CD14-positive monocyte (primary cell): ENCODE measurements at regions not wholly inside any gene's neighbourhood (a gene's known extent, or its start where the extent isn't known, plus 50 kb on each side); places are given as distances from the start of the nearest gene placed in this dataset.

Experiments used
- DNase-seq, 3 donors: peaks; one replicate each; pipeline ENCODE4 v3.0.0-alpha.2; 2011 to 2022
- H2AFZ ChIP-seq: 2 replicates; pipeline ENCODE4 v1.6.0; 2012; ENCODE audit warnings: mild to moderate bottlenecking, low read depth, low read length, inconsistent platforms; ENCODE audit not compliant: insufficient read depth, poor library complexity, severe bottlenecking
- H3K27ac ChIP-seq, 2 donors: 1 replicate in 1 of 2; 2 replicates in 1 of 2; pipeline ENCODE4 v1.5.1; 2012 to 2013; ENCODE audit warnings: low read length in 2 of 2, control low read depth in 1 of 2, inconsistent platforms in 1 of 2, low read depth in 1 of 2, mild to moderate bottlenecking in 1 of 2
- H3K27me3 ChIP-seq, 2 donors: one replicate each; pipeline versions ENCODE4 v1.6.0 to v1.6.1; 2011 to 2013; ENCODE audit warnings: low read length in 2 of 2; ENCODE audit not compliant: control insufficient read depth in 2 of 2, insufficient read depth in 2 of 2
- H3K36me3 ChIP-seq, 2 donors: replicated peaks in 1 of 2; 1 replicate in 1 of 2; 2 replicates in 1 of 2; pipeline versions ENCODE4 v1.5.1 to v1.6.1; 2012 to 2013; ENCODE audit warnings: low read length in 2 of 2, control low read depth in 1 of 2, inconsistent platforms in 1 of 2, mild to moderate bottlenecking in 1 of 2; ENCODE audit not compliant: insufficient read depth in 2 of 2, control insufficient read depth in 1 of 2
- H3K4me1 ChIP-seq, 2 donors: 1 replicate in 1 of 2; 2 replicates in 1 of 2; pipeline versions ENCODE4 v1.5.1 to v1.6.1; 2012 to 2013; ENCODE audit warnings: low read length in 2 of 2, control low read depth in 1 of 2, inconsistent platforms in 1 of 2, mild to moderate bottlenecking in 1 of 2, moderate library complexity in 1 of 2; ENCODE audit not compliant: insufficient read depth in 2 of 2, control insufficient read depth in 1 of 2
- H3K4me2 ChIP-seq: replicated peaks from 2 replicates; pipeline ENCODE3; 2012; ENCODE audit warnings: low read length, moderate library complexity, mild to moderate bottlenecking; ENCODE audit not compliant: poor library complexity, severe bottlenecking; ENCODE audit errors: extremely low read depth
- H3K4me3 ChIP-seq, 3 experiments: fragments of 200-600 bp in 1 of 3; sonication (generic) in 1 of 3; replicated peaks in 1 of 3; 1 replicate in 2 of 3; 2 replicates in 1 of 3; pipeline ENCODE4 v1.5.1; 2011 to 2013; ENCODE audit warnings: low read length in 3 of 3, mild to moderate bottlenecking in 3 of 3, control low read depth in 2 of 3, low read depth in 2 of 3, inconsistent platforms in 1 of 3, moderate library complexity in 1 of 3
- H3K79me2 ChIP-seq: 2 replicates; pipeline ENCODE4 v1.6.0; 2012; ENCODE audit warnings: mild to moderate bottlenecking, control low read depth, inconsistent platforms, low read length, moderate library complexity; ENCODE audit not compliant: insufficient read depth
- H3K9ac ChIP-seq: 2 replicates; pipeline ENCODE4 v1.6.0; 2017; ENCODE audit warnings: low read length, mild to moderate bottlenecking; ENCODE audit not compliant: insufficient read depth, poor library complexity, severe bottlenecking
- H3K9me3 ChIP-seq, 2 donors: replicated peaks in 1 of 2; 1 replicate in 1 of 2; 2 replicates in 1 of 2; pipeline versions ENCODE4 v1.5.1 to v1.6.1; 2012 to 2013; ENCODE audit warnings: low read length in 2 of 2, control low read depth in 1 of 2; ENCODE audit not compliant: control insufficient read depth in 1 of 2, insufficient read depth in 1 of 2
- H4K20me1 ChIP-seq: 2 replicates; pipeline ENCODE4 v1.6.0; 2012; ENCODE audit warnings: mild to moderate bottlenecking, low read length, control low read depth, moderate library complexity; ENCODE audit not compliant: insufficient read depth
- H3K27ac Mint-ChIP-seq, 7 donors: one replicate each; pipeline ENCODE4 v1.8.0; 2020; ENCODE audit warnings: mild to moderate bottlenecking in 7 of 7, mixed read lengths in 7 of 7, moderate library complexity in 6 of 7, inconsistent platforms in 2 of 7
- H3K27me3 Mint-ChIP-seq, 3 donors: one replicate each; pipeline ENCODE4 v1.8.0; 2021 to 2022; ENCODE audit warnings: low read depth in 3 of 3, mild to moderate bottlenecking in 3 of 3, mixed read lengths in 3 of 3, moderate library complexity in 3 of 3, inconsistent platforms in 1 of 3
- H3K36me3 Mint-ChIP-seq, 2 donors: one replicate each; pipeline ENCODE4 v1.8.0; 2020; ENCODE audit warnings: mixed read lengths in 2 of 2, inconsistent platforms in 1 of 2, mild to moderate bottlenecking in 1 of 2
- H3K4me1 Mint-ChIP-seq: one replicate; pipeline ENCODE4 v1.8.0; 2020; ENCODE audit warnings: mild to moderate bottlenecking, mixed read lengths
- H3K4me3 Mint-ChIP-seq, 2 donors: one replicate each; pipeline ENCODE4 v1.8.0; 2020; ENCODE audit warnings: mild to moderate bottlenecking in 2 of 2, mixed read lengths in 2 of 2, moderate library complexity in 1 of 2
- H3K9me3 Mint-ChIP-seq, 7 donors: one replicate each; pipeline ENCODE4 v1.8.0; 2020 to 2022; ENCODE audit warnings: mixed read lengths in 7 of 7, mild to moderate bottlenecking in 6 of 7, moderate library complexity in 6 of 7, inconsistent platforms in 2 of 7
- WGBS: methylation state at CpG from one replicate; pipeline ENCODE4 v1.1.5; 2013; ENCODE audit warnings: missing lambda C conversion rate; ENCODE audit not compliant: insufficient coverage; 5-methylcytosine and 5-hydroxymethylcytosine counted together
- intact Hi-C, 2 donors: fragments of 100-400 bp; cut with micrococcal nuclease; formaldehyde crosslinking; loops; one replicate each; pipeline versions ENCODE4 v1.15.0 to v1.15.1; 2023
- TF ChIP-seq, protein P1 (sequence below): fragments of 200-600 bp; IDR thresholded peaks from one replicate; pipeline ENCODE4 v1.8.0; 2022; ENCODE audit warnings: antibody characterized with exemption, mild to moderate bottlenecking

DNA sequence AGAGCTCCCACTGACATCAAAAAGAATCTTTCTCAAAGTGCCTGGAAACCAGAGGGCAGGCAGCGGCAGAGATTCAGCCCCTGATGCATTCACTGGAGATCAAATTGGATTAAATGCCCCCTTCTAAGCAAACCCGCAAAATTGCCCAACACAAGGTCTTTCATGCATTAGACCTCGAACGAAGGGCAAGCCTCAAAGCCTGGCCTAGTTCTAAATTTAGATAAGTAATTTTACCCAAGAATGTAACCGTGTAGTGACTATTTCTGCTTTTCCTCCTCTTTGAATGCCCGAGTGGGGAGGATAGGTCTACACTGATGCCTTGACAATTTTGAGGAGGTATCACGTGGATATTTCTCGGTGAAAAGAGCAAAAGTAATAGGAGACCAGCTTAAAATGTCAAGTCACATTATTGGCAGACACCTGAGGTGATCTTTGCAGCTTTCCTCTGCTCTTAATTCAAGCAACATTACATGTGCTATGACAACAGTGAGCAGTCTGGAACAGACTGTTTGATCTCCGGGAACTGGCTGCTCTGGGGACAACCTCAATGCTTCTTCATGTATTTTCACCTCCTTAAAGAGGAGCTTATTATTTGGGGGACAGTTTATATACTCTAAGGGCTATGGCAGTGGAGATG lies 1263.5 kb upstream of the AUTS2 start:
- TF ChIP-seq, protein P1, sequence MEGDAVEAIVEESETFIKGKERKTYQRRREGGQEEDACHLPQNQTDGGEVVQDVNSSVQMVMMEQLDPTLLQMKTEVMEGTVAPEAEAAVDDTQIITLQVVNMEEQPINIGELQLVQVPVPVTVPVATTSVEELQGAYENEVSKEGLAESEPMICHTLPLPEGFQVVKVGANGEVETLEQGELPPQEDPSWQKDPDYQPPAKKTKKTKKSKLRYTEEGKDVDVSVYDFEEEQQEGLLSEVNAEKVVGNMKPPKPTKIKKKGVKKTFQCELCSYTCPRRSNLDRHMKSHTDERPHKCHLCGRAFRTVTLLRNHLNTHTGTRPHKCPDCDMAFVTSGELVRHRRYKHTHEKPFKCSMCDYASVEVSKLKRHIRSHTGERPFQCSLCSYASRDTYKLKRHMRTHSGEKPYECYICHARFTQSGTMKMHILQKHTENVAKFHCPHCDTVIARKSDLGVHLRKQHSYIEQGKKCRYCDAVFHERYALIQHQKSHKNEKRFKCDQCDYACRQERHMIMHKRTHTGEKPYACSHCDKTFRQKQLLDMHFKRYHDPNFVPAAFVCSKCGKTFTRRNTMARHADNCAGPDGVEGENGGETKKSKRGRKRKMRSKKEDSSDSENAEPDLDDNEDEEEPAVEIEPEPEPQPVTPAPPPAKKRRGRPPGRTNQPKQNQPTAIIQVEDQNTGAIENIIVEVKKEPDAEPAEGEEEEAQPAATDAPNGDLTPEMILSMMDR: no peak
- Mint-ChIP-seq H3K9me3 (peaks cover 8 to 57% (median 27%) of the 10 kb centered on the region in 7 donors), H3K27ac (no peak overlapping the region), H3K4me1 (no peaks in the 10 kb centered on the region), H3K36me3 (no peaks in the 10 kb centered on the region), H3K27me3 (no peaks in the 10 kb centered on the region), H3K4me3 (no peak overlapping the region)
- peaks cover 45 to 53% of the 10 kb centered on the region in 2 donors for H3K9me3 ChIP-seq
- H3K9ac ChIP-seq: no peak overlapping the region
- no peaks in the 10 kb centered on the region for H3K36me3 ChIP-seq
- H3K4me2 ChIP-seq: no peak overlapping the region
- intact Hi-C loops: no loop called here
- H3K27ac ChIP-seq: no peak overlapping the region
- no peaks in the 10 kb centered on the region for H3K27me3 ChIP-seq
- no peak for DNase-seq
- no peak overlapping the region for H2AFZ ChIP-seq
- H3K79me2 ChIP-seq: no peaks in the 10 kb centered on the region
- no peaks in the 10 kb centered on the region for H3K4me1 ChIP-seq
- H3K4me3 ChIP-seq: no peak overlapping the region
- H4K20me1 ChIP-seq: no peaks in the 10 kb centered on the region
- WGBS: 95% methylated on average over 3 of the region's 9 CpGs

DNA sequence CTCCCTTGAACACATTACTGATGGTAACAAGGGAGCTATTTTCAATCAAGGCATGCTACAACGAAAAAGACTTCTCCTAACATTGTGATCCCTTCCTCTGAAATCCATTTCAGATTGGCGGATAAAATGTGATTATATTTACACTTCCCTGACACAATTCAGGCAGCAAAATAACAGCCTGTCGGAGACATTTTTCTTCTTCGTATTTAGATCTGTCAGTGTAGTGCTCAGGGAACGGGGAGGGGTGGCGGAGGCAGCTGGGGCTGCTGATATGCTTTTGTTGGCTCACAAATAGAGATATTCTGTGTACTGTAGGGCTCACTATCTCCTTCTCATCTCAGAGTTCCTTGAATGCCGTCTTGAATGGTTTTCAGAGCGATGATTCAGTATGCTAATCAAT lies 1261.7 kb upstream of the AUTS2 start:
- no CpG with 5 or more reads among the region's 8 CpGs for WGBS
- Mint-ChIP-seq H3K4me1 (no peaks in the 10 kb centered on the region), H3K27ac (no peak overlapping the region), H3K4me3 (no peak overlapping the region), H3K9me3 (peaks cover 9 to 58% (median 30%) of the 10 kb centered on the region in 7 donors), H3K27me3 (no peaks in the 10 kb centered on the region), H3K36me3 (no peaks in the 10 kb centered on the region)
- no peak overlapping the region for H3K27ac ChIP-seq
- H3K9me3 ChIP-seq: peaks cover 39 to 51% of the 10 kb centered on the region in 2 donors
- no peak overlapping the region for H3K4me3 ChIP-seq
- no peak overlapping the region for H2AFZ ChIP-seq
- TF ChIP-seq, protein P1: no peak
- H3K4me1 ChIP-seq: no peaks in the 10 kb centered on the region
- no peak for DNase-seq
- H3K27me3 ChIP-seq: no peaks in the 10 kb centered on the region
- intact Hi-C loops: no loop called here
- no peak overlapping the region for H3K9ac ChIP-seq
- no peak overlapping the region for H3K4me2 ChIP-seq
- H4K20me1 ChIP-seq: no peaks in the 10 kb centered on the region
- no peaks in the 10 kb centered on the region for H3K36me3 ChIP-seq
- no peaks in the 10 kb centered on the region for H3K79me2 ChIP-seq
